ENCODE measurements at regions not wholly inside any gene's neighbourhood (a gene's known extent, or its start where the extent isn't known, plus 50 kb on each side); places are given as distances from the start of the nearest gene placed in this dataset.
"Not testable (repeated sequence)": the region's sequence is repeated elsewhere in the genome, so short reads cannot be mapped to it uniquely, and the experiment has no call there.

DNA sequence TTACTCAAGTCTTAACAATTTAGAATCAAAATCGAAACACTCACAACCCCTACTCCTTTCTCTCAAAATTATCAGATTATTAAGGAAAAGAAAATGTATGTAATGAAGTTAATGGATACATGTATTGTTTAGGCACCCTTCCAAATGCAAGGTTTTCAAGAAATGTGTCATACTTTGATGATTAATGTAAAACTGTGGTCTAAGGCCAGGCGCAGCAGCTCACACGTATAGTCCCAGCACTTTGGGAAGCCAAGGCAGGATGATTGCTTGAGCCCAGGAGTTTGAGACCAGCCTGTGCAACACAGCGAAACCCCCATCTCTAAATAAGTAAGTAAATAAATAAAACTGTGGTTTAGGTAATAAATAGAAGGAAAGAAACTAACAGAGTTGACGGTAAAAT lies 126.6 kb downstream of the NBPF8 start:
- not testable (repeated sequence) for TF ChIP-seq TAF1 (IDR thresholded peaks at IDR 0.05; ENCODE audit: low read depth, low read length); POLR2A (IDR thresholded peaks at IDR 0.05; ENCODE audit: low read depth, low read length); POLR2AphosphoS5 (IDR thresholded peaks at IDR 0.05; ENCODE audit: low read depth, low read length); PAX5 (IDR thresholded peaks at IDR 0.05; ENCODE audit: insufficient read depth, low read length, severe bottlenecking); SPI1 (IDR thresholded peaks at IDR 0.05; ENCODE audit: low read depth, low read length); POU2F2 (IDR thresholded peaks at IDR 0.05; ENCODE audit: low read depth, low read length)
